ENCODE measurements at regions not wholly inside any gene's neighbourhood (a gene's known extent, or its start where the extent isn't known, plus 50 kb on each side); places are given as distances from the start of the nearest gene placed in this dataset.

DNA sequence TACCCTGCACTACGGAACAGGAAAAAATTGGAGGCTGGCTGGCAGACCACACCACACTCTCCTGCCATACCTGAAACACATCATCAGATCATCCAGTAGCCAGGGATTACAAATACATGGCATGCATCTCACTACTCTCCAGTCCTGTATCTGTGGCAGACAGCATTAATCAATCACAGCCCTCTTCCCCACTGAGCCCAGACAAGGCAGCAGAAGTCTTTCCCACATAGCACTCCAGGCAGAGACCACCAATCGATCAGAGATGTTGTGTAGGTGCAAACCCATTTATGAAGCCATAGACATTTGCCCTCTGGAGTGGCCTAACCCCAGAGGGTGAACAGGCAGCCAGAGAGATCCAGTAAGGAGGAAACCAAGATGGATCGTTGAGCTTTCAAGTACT lies 410.9 kb upstream of the PROK2 start:
- TF ChIP-seq POLR2A (IDR thresholded peaks at IDR 0.05): no peak
- TF ChIP-seq, protein P1, sequence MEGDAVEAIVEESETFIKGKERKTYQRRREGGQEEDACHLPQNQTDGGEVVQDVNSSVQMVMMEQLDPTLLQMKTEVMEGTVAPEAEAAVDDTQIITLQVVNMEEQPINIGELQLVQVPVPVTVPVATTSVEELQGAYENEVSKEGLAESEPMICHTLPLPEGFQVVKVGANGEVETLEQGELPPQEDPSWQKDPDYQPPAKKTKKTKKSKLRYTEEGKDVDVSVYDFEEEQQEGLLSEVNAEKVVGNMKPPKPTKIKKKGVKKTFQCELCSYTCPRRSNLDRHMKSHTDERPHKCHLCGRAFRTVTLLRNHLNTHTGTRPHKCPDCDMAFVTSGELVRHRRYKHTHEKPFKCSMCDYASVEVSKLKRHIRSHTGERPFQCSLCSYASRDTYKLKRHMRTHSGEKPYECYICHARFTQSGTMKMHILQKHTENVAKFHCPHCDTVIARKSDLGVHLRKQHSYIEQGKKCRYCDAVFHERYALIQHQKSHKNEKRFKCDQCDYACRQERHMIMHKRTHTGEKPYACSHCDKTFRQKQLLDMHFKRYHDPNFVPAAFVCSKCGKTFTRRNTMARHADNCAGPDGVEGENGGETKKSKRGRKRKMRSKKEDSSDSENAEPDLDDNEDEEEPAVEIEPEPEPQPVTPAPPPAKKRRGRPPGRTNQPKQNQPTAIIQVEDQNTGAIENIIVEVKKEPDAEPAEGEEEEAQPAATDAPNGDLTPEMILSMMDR (IDR thresholded peaks at IDR 0.05): no peak

Measured in vagina (tissue), 2 donors.